ENCODE measurements at regions not wholly inside any gene's neighbourhood (a gene's known extent, or its start where the extent isn't known, plus 50 kb on each side); places are given as distances from the start of the nearest gene placed in this dataset.

DNA sequence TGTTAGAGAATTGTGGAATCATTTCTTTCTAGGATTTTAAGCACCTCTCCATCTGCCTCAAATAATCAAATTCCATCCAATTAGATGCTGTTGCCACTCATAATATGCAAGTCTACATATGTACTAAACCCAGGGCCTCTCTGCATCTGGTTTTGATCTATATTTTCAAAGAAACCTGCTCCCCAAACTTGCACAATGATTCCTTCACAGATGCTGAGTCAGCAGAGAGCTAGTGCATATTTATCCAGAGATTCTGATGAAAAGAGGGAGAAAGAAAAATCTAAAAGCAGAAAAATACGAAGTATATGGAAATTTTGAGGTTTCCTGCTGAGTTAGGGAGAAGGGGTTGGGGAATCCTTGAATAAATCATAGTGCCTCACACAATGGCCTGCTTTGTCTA, 235.1 kb upstream of the RBFOX1 start:
- no peak for DNase-seq (ENCODE audit: low read depth in 2 of 2)

DNA sequence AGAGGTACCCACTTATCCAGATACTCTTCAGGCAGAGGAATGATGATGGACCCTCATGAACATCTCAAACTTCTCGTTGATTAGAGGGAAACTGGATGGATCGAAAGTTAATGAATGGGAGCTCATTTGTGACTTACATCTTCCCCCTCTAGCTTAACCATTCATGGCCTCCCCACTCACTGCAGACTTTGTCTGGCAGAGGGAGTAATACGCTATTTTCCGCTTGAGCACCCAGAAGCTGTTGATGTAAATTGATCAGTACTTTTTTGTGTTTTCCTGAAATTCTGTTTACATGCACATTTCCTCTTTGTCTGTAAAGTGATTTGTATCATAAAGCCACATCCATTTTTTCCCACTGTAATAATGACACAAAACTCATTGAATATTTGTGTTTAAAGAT, 239.1 kb upstream of the RBFOX1 start:
- DNase-seq (ENCODE audit: low read depth in 2 of 2): no peak

DNA sequence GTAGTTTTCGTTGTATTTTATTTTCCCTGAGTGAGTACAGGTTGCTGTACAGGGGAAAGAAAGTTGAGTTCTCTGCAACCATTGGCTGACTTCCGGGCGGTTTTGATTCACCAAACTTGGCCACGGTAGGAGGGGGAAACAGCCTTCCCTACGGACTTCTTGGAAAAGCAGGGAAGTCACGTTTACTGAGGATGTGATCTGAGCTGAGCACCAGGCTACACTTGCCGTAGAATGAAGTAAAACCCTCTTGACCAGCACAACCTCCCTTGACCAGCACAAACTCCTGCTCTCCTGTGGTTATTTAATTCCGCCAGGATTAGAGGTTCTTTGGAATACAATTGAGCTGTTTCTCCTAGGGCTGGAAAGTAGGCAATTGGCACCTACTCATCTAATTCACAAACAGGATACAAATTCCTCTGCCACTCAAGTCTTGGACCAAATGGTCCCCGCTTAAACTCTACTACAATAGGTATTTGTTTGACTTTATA, 242.0 kb upstream of the RBFOX1 start:
- no peak for DNase-seq (ENCODE audit: low read depth in 2 of 2)

DNA sequence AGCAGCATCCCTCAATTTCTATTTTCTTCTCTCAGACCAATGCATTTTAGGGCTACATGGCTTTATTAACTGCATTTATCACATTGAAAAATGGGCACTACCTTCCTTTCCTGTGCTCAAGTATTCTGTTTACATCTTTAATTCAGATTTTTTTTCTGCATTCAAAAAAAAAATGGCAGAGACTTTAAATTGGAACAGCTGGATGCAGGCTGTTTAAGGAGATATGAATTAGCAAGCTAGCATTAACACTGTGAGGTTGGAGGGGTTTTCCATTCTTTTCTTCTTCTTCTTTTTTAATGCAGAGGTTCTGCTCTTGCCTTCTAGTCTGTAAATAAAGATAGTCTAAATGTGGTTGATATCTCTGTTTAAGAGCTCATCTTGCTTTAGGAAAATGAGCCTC, 242.9 kb upstream of the RBFOX1 start:
- no peak for DNase-seq (ENCODE audit: low read depth in 2 of 2)

DNA sequence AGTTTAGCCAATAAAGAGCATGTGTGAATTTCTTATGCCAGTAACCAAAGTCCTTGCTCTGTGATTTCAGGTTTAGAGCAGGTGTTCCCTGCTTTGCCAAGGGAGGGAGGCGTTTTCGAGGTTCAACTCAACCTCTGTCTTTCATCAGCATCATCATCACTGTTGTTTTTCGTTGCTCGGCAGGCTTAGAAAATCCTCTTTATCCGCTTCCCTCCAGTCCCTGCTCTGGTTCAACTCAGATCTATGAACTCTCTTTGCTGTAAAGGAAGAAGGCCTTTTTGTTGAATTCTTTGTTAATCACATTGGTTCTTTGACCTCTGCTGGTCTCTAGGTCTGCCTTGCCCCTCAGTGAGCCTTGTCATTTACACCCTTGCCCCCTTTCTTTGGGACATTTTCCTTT, 243.9 kb upstream of the RBFOX1 start:
- no peak for DNase-seq (ENCODE audit: low read depth in 2 of 2)

DNA sequence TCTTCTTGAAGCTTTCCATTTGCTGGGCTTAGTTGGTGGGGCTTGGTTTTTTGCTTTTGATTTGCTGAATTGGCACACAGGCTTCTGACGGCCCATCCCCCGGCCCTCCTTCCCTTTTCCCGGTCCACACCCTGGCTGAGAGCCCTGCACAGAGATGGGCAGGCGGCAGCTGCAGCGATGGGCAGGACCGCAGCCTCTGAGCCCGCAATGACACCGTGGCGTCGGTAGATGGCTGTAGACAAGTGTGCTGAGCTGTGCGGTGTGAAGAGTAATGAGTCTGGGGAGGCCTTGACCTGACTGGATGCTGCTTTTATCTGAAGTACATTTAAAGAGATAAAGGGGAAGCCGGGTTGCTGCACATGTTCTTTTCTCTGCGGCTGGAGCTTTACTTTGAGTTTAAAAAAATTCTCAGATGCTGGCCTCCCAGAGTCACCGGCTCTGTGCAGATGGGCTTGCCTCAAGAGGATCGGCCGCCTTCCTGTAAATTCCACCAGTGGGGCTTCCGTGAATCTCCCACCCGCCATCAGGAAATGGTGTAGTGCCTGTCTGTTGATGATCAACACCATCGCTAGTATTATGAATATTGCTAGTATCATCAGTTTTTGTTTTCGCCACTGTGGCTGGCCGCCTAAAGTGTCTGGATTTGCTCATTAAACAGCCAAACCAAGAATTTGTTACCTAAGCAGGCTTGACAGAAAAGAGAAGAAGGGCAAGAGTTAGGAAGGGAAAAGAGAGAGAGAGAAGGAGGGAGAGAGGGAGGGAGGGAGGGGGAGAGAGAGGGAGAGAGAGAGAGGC, 245.6 kb upstream of the RBFOX1 start:
- no peak for DNase-seq (ENCODE audit: low read depth in 2 of 2)

DNA sequence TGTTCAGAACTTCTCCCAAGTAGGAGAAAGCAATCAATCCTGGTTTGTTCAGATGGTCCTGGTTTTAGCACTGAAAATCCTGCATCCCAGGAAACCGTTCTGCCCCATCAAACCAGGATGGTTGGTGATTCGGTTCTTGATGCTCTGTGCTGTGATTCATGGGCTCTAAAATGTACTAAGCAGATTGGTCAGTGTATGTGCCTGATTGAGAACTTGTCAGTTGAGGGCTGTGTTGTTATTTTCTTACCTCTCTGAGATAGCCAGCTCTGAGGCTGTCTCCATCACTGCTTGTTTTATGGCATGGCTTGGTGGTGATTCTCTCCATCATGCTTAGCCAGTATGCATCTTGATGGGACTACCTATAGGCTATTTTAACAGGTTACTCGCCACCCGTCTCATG, 246.9 kb upstream of the RBFOX1 start:
- no peak for DNase-seq (ENCODE audit: low read depth in 2 of 2)

DNA sequence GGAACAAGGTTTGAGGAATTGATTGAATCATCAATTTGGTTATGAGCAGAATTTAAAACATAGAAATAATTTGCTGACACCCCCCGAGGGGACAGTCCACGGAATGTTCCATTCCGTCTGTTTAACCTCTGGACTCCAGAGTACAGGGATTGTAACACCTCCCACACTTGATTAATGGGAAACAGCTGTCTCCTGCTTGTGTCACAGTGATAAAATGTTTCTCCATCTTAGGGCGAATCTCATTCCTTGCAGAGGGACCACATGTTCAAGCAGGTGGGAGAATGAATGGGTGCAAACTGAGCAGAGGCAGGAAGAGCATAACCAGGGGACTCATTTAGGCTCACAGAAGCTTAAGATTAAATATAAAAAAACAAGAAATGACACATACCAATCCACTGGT, 249.5 kb upstream of the RBFOX1 start:
- DNase-seq (ENCODE audit: low read depth in 2 of 2): no peak

DNA sequence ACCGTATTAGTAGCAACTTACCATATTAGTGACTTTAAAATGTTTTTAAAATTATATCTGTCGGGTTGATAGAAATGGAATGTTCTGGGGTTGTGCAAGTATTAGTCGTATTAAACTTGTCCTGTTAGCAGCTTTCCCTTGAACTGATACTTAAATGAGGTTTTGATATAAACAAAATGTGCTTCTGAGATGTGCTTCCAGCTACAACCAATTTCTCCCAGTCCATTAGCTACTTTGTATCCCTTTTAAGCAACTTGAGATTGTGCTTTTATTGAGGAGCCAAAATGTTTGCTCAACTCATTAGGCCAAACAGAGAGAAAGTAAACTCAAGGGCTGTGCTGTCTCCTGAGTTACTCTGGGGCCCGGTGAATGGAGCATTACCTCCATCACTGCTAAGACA, 255.0 kb upstream of the RBFOX1 start:
- no peak for DNase-seq (ENCODE audit: low read depth in 2 of 2)

DNA sequence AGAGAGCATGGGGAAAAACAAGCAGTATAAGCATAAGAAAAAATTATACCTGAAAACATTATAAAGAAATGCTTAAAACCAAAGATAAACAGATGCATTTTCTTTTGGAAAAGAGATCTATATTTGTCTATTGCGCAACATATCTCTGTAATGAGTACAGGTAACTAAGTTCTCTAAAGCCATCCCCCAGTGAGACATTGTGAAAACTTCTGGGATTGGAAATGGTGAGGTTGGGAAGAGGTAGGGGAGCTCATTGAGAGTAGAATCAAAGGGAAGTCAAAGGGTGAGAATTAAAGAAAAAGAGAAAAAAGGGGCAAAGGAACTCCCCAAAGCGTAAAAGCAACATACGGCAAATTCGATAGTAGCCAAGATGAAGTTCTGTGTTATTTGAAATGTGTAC, 257.9 kb upstream of the RBFOX1 start:
- no peak for DNase-seq (ENCODE audit: low read depth in 2 of 2)

DNA sequence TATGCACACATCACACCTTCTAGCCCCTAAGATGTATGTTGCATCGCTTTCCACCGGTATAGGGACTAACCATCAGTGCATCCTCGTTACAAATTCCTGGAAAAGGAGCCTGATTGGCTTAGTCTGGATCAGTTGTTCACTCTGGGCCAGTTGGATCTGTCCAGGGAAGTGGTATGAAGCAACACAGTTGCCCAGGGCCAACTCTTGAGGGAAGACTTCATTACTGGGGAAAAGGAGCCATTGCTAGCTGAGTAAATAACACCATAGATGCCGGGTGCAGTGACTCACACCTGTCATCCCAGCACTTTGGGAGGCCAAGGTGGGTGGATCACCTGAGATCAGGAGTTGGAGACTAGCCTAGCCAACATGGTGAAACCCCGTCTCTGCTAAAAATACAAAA, 275.2 kb upstream of the RBFOX1 start:
- no peak for DNase-seq (ENCODE audit: low read depth in 2 of 2)

DNA sequence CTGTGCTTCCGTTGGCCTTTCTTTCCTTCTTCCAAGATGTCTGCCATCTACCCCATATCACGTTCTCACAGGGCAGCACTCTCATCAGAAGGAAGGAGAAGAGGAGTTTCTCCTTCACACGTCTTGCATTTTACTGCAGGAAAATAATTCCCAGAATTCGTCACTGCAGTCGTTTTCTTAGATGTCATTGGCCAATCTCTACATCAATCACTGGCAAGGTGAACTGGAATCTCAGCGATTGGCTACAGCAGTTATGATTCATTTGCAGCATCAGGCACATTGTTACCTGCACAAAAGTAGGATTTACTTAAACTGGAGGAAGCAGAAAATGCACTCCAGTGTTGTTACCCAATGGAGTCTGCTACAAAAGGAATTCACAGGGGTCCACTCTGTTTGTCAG, 277.2 kb upstream of the RBFOX1 start:
- no peak for DNase-seq (ENCODE audit: low read depth in 2 of 2)

DNA sequence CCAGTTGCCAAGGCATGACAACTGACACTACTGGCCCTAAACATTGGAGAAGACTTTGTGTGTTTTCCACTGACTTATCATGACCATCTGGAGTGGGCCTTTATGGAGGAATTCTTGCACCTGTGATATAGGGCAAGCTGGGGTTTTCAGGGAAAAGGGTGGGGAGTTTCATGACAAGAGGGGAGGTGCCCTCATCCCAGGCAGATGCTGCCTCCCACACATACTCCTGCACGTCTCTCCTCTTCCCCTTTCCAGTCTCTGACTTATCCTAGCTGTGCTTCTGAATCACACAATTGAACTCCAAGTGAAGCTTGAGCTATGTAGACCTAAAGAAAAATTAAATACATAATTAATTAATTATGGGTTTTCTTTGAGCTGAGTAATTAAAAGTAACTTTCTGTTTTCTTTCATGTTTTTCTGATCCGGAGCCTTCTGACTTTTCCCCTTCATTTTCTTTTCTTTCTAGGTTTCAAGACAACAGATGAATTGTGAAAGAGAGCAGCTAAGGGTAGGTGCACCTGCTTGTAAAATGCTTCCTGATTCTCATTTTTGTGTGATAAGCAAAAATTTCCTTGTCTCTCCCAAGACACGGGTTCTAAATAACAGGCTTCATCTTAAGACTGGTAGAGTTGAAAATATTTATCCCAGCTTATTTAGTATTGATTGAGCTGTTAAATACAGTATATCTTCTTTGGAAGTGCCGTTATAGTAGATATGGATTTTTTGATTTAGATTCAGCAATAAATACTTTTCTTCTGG, 280.9 kb upstream of the RBFOX1 start:
- DNase-seq (ENCODE audit: low read depth in 2 of 2): no peak

DNA sequence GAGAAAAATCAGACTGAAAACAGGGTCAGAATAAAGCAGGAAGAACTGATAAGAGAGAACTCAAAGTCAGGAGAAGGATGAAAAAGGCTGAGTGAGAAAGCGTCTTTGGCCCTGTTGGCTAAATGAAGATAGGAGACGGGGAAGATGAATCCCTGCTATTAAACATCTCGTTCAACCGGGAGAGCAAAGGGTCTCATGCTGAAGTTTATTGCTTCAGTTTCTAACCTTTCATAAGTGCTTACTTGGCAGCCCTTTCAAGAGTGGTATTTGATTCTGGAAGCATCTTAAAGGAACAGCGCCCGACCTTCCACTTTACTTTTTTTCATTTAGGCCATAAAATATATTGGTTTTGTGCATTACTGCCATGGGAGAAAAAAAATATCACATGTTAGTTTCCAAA, 288.3 kb upstream of the RBFOX1 start:
- DNase-seq (ENCODE audit: low read depth in 2 of 2): no peak

DNA sequence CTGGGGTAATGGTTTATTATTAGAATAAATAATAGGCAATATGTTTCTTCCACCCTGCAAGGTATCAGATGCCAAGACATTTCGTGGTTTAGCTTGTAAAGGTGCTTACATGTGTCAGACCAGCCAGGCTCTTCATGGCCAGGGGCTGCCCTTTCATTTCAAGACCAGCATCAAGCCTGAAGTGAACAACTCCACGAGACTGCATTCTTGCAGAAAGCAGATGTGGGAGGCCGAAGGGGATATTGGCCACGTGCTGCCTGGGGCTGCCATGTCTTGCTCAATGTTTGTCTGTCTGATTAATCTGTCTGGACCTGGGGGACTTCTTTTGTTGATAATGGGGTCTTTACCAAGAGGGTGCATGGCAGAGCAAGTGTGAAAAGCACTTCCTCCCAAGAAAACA, 294.2 kb upstream of the RBFOX1 start:
- no peak for DNase-seq (ENCODE audit: low read depth in 2 of 2)

DNA sequence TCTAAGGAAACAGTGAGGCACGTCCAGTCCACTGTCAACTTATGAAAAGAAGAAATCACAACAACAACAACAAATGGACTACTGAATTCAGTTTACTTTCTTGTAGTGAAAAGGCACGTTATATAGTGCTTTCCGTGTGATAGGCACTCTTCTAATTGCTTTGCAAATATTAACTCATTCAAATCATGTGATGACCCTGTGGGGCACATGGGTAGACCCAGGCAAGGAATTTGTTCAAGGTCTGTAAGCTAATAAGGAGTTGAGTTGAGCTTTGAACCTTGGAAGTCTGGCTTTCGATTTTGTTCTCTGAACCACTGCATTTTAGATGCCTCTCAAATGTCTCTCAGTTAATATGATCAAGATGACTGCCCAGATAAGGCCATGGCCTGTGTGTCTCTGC, 295.1 kb upstream of the RBFOX1 start:
- no peak for DNase-seq (ENCODE audit: low read depth in 2 of 2)

DNA sequence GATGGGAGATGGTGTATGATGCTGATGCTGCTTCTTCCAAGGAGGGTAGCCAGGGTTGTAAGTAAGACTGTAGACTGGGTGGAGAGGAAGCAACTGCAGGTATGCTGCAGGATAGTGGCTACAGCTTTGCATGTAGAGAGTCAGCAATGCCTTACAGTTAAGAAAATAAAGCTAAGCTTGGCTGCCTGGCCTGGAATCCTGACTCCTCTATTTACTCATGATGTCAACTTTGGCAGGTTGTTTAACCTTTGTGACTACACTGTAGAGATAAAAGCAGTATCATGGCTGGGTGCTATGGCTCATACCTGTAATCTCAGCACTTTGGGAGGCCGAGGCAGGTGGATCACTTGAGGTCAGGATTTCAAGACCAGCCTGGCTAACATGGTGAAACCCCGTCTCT, 301.6 kb upstream of the RBFOX1 start:
- no peak for DNase-seq (ENCODE audit: low read depth in 2 of 2)

DNA sequence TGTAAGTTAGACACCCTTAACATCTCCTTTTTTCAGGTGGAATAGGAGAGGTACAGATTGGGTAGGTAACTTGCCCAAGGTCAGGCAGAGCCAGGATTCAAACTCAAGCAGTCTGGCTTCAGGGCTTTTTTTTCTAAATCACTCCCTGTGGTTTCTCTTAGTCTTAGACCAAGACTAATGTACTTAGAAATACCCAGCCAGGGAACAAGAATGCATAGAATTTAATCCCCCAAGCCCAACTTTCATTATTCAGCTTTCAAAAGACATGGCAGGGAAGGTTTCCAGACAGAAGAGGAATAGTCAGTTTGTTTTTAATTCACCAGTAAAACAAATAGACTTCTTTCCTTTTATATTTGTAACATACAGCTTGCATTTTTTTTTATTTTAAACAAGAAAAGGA, 305.2 kb upstream of the RBFOX1 start:
- DNase-seq (ENCODE audit: low read depth in 2 of 2): no peak

DNA sequence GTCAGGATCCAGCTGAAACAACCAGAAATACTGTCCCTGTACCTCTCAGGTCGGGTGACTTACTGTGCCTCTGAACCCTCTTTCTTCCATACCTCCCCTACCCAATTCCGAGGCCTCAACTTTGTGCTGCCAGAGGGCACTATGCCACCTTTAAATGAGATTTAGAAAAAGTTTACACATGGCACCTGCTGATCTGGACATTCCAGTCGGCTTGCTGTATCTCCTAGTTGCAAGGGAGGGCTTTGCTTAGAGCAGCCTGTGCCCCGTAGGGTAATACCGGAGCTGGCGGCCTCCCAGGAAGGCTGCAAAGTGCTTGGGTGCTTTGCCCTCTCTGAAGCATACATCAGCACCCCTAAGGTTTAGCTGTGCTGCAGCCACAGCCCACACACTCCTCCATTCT, 306.0 kb upstream of the RBFOX1 start:
- no peak for DNase-seq (ENCODE audit: low read depth in 2 of 2)

DNA sequence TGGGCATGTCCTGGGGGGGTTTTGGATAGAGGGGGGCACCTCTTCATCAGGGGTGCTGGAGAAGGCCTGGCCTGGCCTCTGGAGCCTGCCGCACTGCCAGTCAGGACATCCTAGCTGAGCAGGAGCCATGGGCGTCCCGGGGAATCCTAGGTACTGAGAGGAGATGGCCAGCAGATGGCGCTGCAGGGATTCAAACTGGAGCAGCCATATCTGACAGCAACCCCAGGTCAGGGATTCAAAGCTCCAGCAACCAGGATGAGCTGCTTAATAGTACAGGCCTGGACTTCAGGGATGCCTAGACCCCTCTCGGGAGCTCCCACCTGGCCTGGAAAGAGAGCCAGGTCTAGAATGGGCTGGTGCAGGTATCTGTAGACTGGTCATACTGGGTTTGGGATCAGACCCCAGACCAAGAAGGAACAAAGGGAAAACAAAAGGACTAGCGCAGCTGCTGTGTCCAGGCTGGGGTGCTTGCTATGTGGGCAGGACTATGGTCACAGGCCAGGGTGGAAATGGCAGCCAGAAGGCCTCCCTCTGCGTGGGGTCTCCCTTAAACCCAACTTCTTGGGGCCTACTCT, 306.9 kb upstream of the RBFOX1 start:
- no peak for DNase-seq (ENCODE audit: low read depth in 2 of 2)

DNA sequence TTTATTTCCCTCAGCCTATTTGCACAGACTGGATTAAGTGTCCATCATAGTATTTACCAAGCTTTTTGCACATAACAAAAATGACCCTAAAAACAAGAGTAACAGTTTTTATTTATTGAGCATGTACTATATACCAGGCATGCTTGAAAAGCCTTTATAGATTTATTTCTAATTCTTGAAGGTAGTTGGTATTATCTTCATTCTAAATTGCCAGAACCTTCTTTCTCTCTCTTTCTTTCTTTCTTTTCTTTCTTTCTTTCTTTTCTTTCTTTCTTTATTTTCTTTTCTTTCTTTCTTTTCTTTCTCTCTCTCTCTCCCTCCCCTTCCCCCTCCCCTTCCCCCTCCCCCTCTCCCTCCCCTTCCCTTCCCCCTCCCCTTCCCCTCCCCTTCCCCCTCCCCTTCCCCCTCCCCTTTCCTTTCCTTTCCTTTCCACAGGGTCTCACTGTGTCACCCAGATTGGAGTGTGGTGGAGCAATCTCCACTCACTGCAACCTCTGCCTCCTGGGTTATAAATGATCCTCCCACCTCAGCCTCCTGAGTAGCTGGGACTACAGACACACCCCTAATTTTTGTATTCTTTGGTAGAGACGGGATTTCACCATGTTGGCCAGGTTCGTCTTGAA, 310.9 kb upstream of the RBFOX1 start:
- no peak for DNase-seq (ENCODE audit: low read depth in 2 of 2)

DNA sequence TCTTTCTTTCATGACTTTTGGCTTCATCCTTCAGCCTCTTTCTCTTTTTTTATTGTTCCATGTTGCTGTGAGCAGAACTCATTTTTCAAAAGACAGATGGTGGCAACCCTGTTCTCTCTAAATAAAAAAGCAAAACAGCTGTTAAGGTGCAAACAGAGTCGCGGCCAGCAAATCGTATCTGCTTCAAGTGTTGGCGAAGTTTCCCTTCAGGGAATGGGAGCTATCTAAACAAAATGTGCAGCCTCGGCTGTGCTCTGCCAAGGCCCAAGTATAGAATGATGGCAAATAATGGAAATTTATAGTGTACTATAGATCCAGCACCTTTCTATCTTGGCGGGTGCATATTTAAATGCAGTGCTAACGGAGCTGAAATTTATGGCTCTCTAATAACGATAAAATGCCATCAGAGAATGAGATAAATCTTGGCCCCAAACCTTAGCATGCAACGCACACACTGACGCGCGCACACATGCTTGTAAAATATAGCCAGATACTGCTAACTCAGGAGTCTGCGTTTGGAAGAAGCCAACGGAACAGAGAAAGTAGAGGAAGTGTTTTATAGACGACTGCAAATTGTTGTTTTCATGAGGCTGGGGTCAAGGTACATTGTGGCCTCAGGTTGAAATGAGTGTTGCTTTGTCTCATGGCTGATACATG, 315.5 kb upstream of the RBFOX1 start:
- DNase-seq (ENCODE audit: low read depth in 2 of 2): no peak

Data from activated CD8-positive, alpha-beta memory T cell treated with anti-CD3 and anti-CD28 coated beads for 4 hours (primary cell).